HG02763 (cell line): ENCODE measurements at regions not wholly inside any gene's neighbourhood (a gene's known extent, or its start where the extent isn't known, plus 50 kb on each side); places are given as distances from the start of the nearest gene placed in this dataset.
A peak's percentile ranks its signal among the peaks of the same experiment; 100 is the strongest.
"Not testable (repeated sequence)": the region's sequence is repeated elsewhere in the genome, so short reads cannot be mapped to it uniquely, and the experiment has no call there.

Source experiments
- ATAC-seq: cut with Tn5 transposase; IDR thresholded peaks from one replicate; pipeline ENCODE4 v1.9.1; 2021; ENCODE audit warnings: mild to moderate bottlenecking, moderate library complexity; ENCODE audit not compliant: unreplicated experiment

DNA sequence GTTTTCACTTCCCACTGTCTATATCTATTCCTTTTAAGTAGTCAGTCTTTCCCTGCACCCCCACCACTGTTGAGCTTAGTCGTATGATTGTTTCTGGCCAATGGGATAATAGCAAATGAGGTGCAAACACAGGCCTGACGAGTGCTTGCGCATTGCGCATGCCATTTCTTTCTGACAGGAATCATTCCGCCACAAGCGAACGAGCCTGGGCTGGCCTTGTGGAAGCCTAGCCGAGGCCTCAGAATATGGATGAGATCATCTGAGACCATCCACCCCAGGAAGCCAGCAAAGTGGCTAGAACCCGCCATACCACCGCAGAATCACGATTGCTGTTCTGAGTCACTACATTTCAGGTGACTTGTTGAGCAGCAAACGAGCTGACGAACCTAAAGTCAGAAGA, 52.2 kb upstream of the PRL start:
- ATAC-seq = no peak

DNA sequence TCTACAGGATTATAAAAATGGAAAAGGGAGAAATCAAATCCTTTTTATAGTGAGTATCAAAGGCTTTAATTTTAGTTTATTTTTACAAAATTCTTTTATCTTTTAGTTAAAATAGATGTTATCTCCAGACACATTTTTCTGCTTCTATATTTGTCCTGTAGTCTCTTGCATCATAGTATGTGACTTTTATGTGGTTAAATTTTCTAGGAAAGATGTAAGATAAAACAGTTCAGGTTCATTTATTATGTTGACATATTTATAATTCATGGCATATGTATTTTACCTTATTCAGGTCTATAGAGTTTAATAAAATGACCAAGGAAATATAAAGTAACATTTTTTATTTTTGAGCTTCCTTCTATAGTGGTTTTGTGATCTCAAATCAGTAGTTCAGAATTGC, 52.7 kb upstream of the PRL start:
- no peak for ATAC-seq

DNA sequence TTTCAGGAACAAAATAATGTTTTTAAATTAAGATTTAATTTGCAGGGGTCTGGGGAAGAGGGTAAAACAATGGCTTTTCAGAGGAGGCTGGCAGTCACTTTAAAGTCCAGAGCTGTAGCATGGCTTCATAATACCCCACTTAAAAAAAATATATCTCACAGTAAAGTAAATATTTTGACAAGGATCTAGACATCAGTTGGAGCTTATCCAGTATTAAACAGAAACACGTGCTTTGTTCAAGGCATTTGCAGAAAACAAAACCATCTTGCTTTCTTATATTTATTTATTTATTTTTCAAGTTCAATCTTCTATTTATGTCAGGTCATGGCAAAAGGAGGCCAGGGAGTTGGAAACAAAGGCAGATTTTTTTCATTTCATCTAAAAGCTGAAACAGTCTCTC, 53.3 kb upstream of the PRL start:
- ATAC-seq = no peak

DNA sequence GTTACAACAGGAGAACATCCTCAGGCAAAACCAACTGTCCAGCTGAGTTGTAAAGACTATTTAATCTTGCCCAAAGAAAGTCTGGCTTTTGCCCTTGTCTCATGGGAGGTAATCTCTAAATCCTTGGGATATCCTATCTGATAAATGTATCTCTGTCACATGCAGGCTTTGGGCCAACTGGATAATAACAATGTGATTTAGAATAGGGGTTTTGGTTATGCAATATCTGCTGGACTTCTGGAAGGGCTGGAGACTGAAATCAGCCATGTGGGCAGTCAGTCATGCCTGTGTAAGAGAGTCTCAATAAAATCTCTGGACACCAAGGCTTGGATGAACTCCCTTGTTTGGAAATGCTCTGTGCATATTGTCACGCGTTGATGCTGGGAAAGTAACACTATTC, 56.3 kb upstream of the PRL start:
- ATAC-seq = no peak

DNA sequence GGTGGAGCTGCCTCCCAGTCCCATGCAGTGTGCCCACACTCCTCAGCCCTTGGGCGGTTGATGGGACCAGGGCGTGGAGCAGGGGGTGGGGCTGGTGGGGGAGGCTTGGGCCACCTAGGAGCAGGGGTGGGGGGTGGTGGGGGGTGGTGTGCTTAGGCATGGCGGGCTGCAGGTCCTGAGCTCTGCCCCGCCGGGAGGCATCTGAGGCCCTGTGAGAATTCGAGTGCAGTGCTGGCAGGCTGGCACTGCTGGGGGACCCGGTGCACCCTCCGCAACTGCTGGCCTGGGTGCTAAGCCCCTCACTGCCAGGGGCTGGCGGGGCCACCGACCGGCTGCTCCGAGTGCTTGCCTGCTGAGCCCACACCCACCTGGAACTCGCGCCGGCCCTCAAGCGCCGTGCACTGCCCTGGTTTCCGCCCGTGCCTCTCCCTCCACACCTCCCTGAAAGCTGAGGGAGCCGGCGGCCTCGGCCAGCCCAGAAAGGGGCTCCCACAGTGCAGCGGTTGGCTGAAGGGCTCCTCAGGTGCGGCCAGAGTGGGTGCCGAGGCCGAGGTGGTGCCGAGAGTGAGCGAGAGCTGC, 59.6 kb upstream of the PRL start:
- no peak for ATAC-seq

DNA sequence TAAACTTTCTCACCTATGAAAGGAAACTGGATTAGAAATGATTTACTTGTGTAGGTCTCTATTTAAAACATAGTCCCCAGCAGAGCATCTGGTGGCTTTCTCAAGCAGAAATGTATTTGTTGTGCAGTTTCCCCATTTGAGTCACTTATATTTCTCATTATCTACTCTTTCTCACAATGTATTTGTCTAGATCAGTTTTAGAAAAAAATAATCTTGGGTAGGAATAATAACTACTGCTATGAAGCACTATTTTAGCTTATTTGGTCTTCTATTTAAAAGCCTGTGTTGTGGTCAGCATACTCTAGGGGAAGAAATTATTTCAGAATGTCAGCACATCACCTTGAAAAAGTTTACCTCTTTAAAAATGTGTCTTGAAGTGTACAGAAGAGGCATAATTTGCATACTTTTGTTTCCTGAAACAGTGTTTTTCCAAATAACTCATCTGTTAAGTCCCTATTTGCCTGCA, 60.9 kb upstream of the PRL start:
- no peak for ATAC-seq

DNA sequence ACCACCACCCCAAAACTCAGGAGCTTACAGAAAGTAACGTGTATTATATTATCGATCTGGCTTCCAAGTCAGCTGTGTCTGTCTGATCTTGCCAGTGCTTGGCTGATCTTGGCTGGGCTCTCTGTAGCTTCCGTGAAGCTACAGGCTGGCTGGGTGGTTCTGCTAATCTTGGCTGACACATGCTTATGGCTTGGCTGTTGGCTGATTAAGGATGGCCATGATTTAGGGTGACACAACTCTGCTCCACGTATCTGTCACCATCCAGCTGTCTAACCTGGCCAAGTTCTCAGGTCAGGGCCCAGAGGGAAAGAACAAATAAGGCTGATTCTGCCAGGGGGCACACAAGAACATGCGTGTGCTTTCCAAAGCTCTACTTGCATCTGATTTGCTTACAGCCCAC, 64.7 kb upstream of the PRL start:
- no peak for ATAC-seq

DNA sequence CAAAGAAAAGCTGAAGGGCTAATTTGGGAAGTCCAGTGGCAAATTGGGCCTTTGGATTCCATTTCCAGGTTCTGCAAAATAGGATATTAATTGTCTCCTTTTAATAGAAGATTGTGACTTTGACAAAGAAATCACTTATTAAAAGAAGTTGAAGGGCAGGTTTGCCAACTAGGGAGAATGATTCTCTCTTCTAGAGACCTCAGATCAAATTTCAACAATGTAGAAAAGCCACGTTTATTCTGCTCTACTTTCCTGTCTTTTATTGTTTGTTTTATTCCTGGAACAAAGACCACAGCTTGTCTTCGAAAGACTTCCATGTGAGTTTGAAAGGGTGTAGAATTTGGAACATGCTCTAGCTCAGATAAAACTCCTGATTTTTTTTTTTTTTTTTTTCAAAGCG, 65.5 kb upstream of the PRL start:
- no peak for ATAC-seq

DNA sequence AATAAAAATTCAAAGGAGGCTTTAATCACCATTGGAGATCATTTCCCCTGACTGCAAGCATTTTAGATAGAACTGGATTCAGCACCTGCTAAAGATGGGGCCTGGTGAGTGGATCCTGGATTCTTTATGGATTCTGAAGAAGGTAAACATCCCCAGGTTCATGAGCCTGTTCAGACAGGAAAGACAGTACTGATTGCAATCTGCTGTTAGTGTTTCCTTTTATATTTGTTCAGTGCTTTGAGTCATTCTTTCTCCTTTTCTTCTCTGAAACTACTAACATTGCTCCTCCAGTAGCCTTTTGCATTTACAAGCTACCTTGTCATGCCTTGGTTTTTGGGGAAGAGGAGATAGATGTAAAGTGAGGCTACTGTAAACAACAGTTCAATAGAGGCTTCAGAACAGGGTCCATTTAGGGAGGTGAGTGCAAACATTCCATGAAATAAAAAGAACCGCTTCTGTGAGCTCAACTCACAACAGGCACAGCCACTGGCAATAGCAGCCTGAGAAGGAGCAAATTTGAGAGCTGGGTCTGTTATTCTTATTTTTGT, 66.4 kb upstream of the PRL start:
- no peak for ATAC-seq

DNA sequence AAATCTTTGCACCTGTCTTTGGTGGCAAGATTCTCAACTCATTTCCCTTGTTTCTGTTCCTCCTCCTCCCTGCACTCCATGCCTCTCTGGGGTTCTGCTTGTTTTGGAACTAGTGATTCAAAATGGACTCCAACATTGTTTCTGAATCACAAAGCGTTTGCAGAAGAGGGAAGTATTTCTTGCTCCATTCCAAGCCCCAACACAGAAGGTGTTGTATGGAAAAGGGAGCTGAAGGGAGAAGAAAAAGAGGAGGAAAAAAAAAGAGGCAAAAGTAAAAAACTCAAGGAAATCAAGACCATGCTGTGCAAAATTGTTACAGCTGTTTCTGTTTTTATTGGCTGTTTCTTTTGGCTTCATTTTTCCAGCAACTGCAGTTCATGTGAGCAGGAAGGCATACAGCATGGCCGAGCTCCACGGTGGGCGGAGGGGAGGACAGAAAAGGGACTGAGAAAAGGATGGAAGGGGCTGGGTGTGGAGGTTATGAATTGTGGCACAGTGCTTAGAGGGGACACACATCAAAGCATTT, 66.9 kb upstream of the PRL start:
- ATAC-seq = no peak

DNA sequence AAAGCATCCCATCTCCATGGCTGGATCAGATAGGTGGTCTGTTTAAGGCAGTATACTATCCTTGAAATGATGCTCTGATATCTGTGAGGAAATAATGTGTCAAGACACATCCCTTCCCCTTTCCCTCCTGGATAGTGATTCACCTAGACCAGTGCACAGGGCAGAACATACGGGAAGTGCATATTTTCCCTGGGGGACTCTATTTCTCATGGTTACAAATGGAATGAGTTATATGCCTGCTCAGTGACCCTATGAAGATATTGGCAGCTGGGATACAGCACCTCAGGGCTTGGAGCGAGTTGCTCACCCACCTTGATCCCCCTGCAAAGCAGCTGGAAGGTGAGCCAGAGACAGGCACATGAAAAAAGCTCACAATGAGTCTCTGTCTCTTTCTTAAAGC, 67.5 kb upstream of the PRL start:
- ATAC-seq = no peak

DNA sequence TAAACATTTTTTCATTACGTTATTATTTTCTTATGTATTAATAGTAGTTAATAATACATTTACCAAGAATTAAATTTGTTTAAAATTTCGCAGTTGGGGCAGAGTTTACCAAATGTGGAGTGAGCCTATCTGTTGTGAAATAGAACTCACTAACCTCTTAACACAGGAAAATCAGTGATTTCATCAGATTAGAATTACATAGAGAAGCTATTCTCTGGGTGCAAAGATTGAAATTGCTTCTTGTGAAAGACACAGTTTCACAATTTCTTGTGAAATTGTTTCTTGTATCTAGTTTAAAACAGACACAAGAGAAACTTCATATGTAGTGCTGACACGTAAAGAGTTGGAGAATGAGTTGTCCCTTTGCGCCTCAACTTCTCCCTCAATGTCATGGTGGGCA, 69.4 kb upstream of the PRL start:
- no peak for ATAC-seq

DNA sequence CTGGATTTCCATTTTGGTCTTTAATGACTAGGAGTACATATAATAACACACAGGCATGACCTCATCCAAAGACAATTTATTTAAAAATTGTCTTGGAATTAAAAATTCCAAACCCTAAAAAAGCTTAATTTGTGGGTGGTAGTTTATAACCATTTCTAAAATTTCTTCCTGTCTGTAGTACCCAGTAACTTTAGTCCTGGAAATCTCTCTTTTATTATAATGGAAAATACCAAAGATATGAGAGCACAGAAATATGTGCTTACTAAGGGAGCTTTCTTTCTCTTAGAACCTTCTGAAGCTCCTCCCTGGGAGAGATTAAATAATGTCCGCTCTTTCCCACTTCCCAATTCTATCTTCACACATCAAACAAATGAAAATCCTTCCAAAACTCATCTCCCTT, 70.5 kb upstream of the PRL start:
- ATAC-seq = no peak

DNA sequence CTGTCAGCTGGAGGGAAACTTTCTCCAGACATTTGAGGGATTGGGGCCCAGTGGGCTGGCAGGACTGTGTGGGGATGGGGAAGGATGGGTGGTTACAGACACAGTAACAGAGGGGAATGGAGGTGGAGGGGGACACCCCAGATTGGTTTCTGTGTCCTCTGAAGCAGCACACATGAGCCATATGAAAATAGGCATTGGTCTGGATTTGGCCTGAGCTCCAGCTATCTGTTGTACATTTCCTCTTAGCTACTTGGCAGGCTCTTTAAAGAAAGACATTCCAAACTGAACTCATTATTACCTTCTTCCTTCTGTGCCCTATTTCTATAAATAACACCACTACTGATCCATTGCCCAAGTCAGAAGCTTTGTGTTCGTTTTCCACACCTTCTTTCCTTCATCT, 72.0 kb upstream of the PRL start:
- ATAC-seq = no peak

DNA sequence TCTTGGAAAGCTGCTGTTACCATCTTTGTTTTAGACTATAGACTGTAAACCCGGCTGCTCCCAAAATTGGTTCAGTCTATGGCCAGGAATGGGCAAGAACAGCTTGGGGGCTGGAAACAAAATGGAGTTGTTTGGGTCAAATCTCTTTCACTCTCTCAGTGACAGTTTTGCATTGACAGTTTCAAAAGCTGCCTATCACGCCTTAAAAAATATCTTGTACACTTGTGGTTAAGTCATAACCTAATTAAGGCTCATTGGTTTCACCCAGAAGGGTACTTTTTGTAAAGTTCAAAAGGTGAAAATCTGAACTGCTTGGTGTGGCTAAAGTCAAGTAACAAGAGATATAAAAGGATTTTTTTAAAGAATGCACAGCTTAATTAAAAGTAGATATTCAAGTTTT, 76.1 kb upstream of the PRL start:
- ATAC-seq = peak; percentile 66

DNA sequence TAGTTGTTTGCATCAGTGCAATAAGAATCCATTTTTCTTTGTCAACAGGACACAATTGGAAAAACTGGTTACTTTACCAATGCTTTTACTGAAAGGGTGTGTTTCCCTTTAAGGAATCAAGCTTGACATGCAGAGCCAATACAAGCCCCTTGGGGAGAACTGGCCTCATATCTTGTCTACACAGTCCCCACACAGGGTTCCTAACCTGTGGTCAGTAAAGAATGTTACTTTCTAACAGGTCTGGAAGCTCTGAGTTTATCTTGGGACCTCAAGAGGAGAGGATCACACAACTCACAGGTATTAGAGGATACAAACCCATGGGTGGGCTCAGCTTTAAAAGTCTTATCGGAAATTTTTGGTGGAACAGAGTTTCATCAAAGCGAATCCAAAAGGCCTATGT, 78.1 kb upstream of the PRL start:
- not testable (repeated sequence) for ATAC-seq

DNA sequence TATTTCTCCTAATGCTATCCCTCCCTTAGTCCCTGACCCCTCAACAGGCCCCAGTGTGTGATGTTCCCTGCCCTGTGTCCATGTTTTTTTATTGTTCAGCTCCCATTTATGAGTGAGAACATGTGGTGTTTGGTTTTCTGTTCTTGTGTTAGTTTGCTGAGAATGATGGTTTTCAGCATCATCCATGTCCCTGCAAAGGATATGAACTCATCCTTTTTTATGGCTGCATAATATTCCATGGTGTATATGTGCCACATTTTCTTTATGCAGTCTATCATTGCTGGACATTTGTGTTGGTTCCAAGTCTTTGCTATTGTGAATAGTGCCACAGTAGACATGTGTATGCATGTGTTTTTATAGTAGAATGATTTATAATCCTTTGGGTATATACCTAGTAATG, 79.5 kb upstream of the PRL start:
- not testable (repeated sequence) for ATAC-seq

DNA sequence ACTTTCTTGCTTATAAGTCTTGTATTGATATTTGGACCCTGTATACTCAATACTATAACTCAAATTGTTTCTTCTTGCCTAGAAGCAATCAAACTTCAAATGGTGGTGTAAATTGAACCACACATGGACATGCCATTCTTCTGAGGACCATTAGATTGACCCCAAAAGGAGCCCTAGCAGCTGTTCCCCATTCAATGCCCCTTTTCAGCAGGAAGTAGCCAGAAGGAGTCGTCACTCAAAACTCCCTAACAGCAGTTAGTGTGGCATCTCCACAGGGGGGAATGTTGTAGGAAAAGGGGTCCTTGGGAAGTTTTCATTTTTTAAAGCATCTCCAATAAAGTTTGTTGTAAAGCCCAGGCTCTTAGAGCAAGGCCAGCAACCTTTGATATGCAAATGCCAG, 81.7 kb upstream of the PRL start:
- ATAC-seq = not testable (repeated sequence)

DNA sequence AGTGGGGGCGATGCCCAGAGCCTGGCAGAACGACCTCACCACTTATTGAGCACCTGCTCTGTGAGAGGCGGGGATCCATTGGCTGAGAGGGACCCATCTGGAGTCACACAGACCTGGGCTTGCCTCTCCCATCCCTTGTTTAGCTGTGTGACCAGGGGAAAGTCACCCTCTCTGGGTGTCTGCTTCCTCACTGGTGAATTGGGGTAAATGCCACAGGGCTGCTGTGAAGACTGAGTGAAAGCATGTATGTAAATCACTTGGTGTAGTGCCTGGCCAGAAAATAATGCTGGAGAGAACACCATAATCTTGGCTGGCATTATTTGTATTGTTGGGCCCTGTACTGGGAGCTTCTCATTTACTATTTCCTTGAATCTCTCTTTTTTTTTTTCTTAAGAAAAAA, 83.4 kb upstream of the PRL start:
- ATAC-seq = no peak

DNA sequence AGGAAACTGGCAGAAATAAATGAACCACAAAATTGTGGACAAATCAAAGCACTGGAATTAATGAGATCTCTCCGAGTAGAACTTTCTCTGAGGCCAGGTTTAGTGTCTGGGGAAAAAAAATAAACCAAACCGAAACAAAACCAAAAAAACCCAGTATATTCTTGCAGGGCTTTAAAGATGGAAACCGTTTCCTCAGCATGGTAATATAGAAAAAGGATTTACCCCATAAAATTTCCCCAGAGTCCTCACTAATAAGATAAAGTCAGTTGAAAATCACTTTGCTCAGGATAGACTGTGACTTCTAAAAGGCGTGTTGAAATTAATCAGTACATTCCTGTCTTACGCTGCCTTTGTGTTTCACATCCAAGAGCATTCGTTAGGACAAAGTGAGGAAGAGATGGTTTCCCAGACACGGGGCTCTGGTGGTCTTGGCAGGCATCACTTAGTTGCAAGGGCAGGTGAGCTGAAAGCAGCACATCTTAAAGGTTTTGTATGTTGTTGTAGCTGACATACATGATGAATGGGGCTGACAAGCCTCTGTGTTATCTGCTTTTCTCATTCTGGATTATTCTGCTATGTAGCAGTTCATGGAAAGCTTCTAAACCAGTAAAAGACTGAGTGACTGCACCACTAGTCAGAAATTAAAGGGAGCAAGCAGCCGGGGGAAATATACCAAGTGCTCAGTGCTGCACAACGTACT, 85.2 kb upstream of the PRL start:
- ATAC-seq = no peak

DNA sequence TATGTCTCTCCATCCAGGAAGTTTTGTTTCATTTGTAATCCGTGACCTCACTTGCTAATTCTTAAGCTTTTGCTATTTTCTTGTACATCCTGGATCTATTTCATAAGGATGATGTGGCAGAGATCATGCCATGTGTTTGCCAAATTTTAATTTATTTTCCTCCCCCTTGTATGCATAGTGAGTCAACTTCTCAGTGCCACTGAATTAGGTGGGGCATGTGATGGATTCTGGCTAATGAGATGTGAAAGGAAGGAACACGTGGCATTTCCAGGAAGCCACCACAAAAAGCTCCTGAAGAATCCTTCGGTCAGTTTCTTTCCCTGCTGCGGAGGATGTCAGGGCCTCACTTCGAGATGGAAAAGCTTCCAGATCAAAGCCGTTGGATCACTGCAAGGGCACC, 86.2 kb upstream of the PRL start:
- ATAC-seq = no peak

DNA sequence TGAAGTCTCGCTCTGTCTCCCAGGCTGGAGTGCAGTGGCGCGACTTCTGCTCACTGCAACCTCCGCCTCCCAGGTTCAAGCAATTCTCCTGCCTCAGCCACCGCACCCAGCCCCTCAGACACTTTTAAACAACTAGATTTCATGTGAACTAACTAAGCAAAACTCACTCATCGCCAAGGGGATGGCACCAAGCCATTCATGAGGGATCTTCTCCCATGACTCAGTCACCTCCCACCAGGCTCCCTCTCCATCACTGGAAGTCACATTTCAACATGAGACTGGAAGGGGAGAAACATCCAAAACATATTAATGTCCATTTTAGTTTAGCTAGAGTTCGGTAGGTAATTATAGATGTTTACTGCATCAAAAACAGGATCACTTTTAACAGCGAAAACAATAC, 95.9 kb upstream of the PRL start:
- ATAC-seq = no peak

DNA sequence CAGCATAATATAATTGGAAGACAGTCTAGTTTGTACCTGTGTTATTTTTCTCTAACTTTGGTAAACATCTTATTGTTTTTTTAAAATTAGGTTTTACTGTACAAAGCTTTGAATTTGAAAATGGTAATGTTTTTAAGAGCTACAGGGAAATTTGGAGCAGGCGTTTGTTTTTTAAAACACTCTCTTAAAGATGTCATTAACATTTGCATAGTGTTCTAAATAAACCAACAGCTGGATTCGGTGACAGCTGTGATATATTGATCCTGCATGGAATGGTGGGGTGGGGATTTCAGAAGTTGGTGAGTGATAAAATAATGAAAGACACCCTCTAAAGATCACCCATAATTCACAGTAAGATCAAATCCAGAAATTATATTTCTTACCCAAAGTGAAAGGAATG, 97.9 kb upstream of the PRL start:
- no peak for ATAC-seq
